HG03108 (cell line): ENCODE measurements at regions not wholly inside any gene's neighbourhood (a gene's known extent, or its start where the extent isn't known, plus 50 kb on each side); places are given as distances from the start of the nearest gene placed in this dataset.
"Not testable (repeated sequence)": the region's sequence is repeated elsewhere in the genome, so short reads cannot be mapped to it uniquely, and the experiment has no call there.

ENCODE experiments used
- ATAC-seq: cut with Tn5 transposase; IDR thresholded peaks from one replicate; pipeline ENCODE4 v1.9.1; 2021; ENCODE audit warnings: moderate library complexity; ENCODE audit not compliant: unreplicated experiment

- no peak for ATAC-seq
Measured at GRCh38 chr11:28838741-28839140, 730.6 kb downstream of the METTL15 start.

GRCh38 chr11:28837599-28837998, 729.4 kb downstream of the METTL15 start:
- no peak for ATAC-seq

GRCh38 chr11:28836285-28837081, 728.3 kb downstream of the METTL15 start:
- ATAC-seq: no peak

- ATAC-seq: no peak
Measured at GRCh38 chr11:28835790-28836189, 727.6 kb downstream of the METTL15 start.

- no peak for ATAC-seq
Measured at GRCh38 chr11:28835317-28835716, 727.1 kb downstream of the METTL15 start.

GRCh38 chr11:28834877-28835276, 726.7 kb downstream of the METTL15 start:
- no peak for ATAC-seq

- no peak for ATAC-seq
Measured at GRCh38 chr11:28833670-28834069, 725.5 kb downstream of the METTL15 start.

GRCh38 chr11:28833169-28833568, 725.0 kb downstream of the METTL15 start:
- ATAC-seq: no peak

GRCh38 chr11:28826807-28827206, 718.6 kb downstream of the METTL15 start:
- ATAC-seq: no peak

GRCh38 chr11:28822576-28822975, 714.4 kb downstream of the METTL15 start:
- no peak for ATAC-seq

- ATAC-seq: no peak
Measured at GRCh38 chr11:28820296-28820989, 712.3 kb downstream of the METTL15 start.

GRCh38 chr11:28819741-28820140, 711.6 kb downstream of the METTL15 start:
- no peak for ATAC-seq

- ATAC-seq: no peak
Measured at GRCh38 chr11:28815110-28815509, 706.9 kb downstream of the METTL15 start.

GRCh38 chr11:28808771-28809170, 700.6 kb downstream of the METTL15 start:
- no peak for ATAC-seq

- no peak for ATAC-seq
Measured at GRCh38 chr11:28799316-28799715, 691.1 kb downstream of the METTL15 start.

GRCh38 chr11:28798286-28798685, 690.1 kb downstream of the METTL15 start:
- ATAC-seq: no peak

GRCh38 chr11:28797536-28797935, 689.3 kb downstream of the METTL15 start:
- ATAC-seq: no peak

GRCh38 chr11:28794405-28794804, 686.2 kb downstream of the METTL15 start:
- ATAC-seq: no peak

GRCh38 chr11:28793282-28793738, 685.1 kb downstream of the METTL15 start:
- no peak for ATAC-seq

- ATAC-seq: no peak
Measured at GRCh38 chr11:28792856-28793255, 684.7 kb downstream of the METTL15 start.

- not testable (repeated sequence) for ATAC-seq
Measured at GRCh38 chr11:28787897-28788296, 679.7 kb downstream of the METTL15 start.

GRCh38 chr11:28777126-28777525, 668.9 kb downstream of the METTL15 start:
- ATAC-seq: no peak
